ENCODE measurements at regions not wholly inside any gene's neighbourhood (a gene's known extent, or its start where the extent isn't known, plus 50 kb on each side); places are given as distances from the start of the nearest gene placed in this dataset.
"Not testable (repeated sequence)": the region's sequence is repeated elsewhere in the genome, so short reads cannot be mapped to it uniquely, and the experiment has no call there.

- Mint-ChIP-seq H3K4me3 (no peak overlapping the region), H3K36me3 (ENCODE audit: low read depth) (no peaks in the 10 kb centered on the region), H3K9me3 (no peaks in the 10 kb centered on the region), H3K27ac (no peak overlapping the region), H3K27me3 (ENCODE audit: insufficient read depth) (peaks cover 11% of the 10 kb centered on the region), H3K4me1 (no peaks in the 10 kb centered on the region)
- Histone ChIP-seq H3K36me3 (ENCODE audit: control insufficient read depth, insufficient read depth, low read length) (no peaks in the 10 kb centered on the region), H3K27ac (ENCODE audit: low read depth, low read length) (no peak overlapping the region), H3K4me3 (ENCODE audit: low read length) (no peak overlapping the region), H3K9me3 (ENCODE audit: control insufficient read depth, low read length) (no peaks in the 10 kb centered on the region), H3K9ac (ENCODE audit: extremely low read depth, low read length, poor library complexity, severe bottlenecking) (no peak overlapping the region), H3K4me1 (ENCODE audit: control insufficient read depth, insufficient read depth, low read length) (no peaks in the 10 kb centered on the region), H3K27me3 (ENCODE audit: control insufficient read depth, insufficient read depth, low read length, poor library complexity, severe bottlenecking) (peaks cover 12% of the 10 kb centered on the region)
- DNase-seq = no peak
- 80% methylated on average over 1 of the region's 1 CpG; no CpG with 5 or more reads in 1 of the 2 experiments for WGBS, 2 experiments (ENCODE audit: insufficient coverage in 1 of 2, insufficient read length in 1 of 2)
- no peak for TF ChIP-seq CTCF (conservative IDR thresholded peaks at IDR 0.05)
Observed at GRCh38 chr7:55261386-55261770, 103.8 kb upstream of the LANCL2 start.

GRCh38 chr7:55265328-55265727, 99.8 kb upstream of the LANCL2 start:
- H3K27me3 ChIP-seq (ENCODE audit: control insufficient read depth, insufficient read depth, low read length, poor library complexity, severe bottlenecking); H3K36me3 ChIP-seq (ENCODE audit: control insufficient read depth, insufficient read depth, low read length); H3K9ac ChIP-seq (ENCODE audit: extremely low read depth, low read length, poor library complexity, severe bottlenecking); DNase-seq; H3K4me1 Mint-ChIP-seq; H3K9me3 Mint-ChIP-seq; H3K27me3 Mint-ChIP-seq (ENCODE audit: insufficient read depth); H3K4me3 ChIP-seq (ENCODE audit: low read length); H3K27ac Mint-ChIP-seq; H3K27ac ChIP-seq (ENCODE audit: low read depth, low read length); H3K36me3 Mint-ChIP-seq (ENCODE audit: low read depth); H3K4me3 Mint-ChIP-seq; H3K9me3 ChIP-seq (ENCODE audit: control insufficient read depth, low read length); H3K4me1 ChIP-seq (ENCODE audit: control insufficient read depth, insufficient read depth, low read length): not testable (repeated sequence)
- 93 to 97% methylated on average over 5 to 8 of the region's 8 CpGs for WGBS, 2 experiments (ENCODE audit: insufficient coverage in 1 of 2, insufficient read length in 1 of 2)

GRCh38 chr7:55265836-55266642, 99.1 kb upstream of the LANCL2 start:
- H3K27ac Mint-ChIP-seq = no peak overlapping the region
- 90 to 97% methylated on average over 7 to 8 of the region's 8 CpGs for WGBS, 2 experiments (ENCODE audit: insufficient coverage in 1 of 2, insufficient read length in 1 of 2)

More at GRCh38 chr7:55265836-55266642, 99.1 kb upstream of the LANCL2 start:
- H3K36me3 Mint-ChIP-seq (ENCODE audit: low read depth) = no peaks in the 10 kb centered on the region
- no peak overlapping the region for H3K4me3 ChIP-seq (ENCODE audit: low read length)
- no peaks in the 10 kb centered on the region for H3K4me1 ChIP-seq (ENCODE audit: control insufficient read depth, insufficient read depth, low read length)
- no peak overlapping the region for H3K4me3 Mint-ChIP-seq
- no peaks in the 10 kb centered on the region for H3K36me3 ChIP-seq (ENCODE audit: control insufficient read depth, insufficient read depth, low read length)
- TF ChIP-seq CTCF (conservative IDR thresholded peaks at IDR 0.05) = no peak
- DNase-seq = no peak
- no peaks in the 10 kb centered on the region for H3K27me3 ChIP-seq (ENCODE audit: control insufficient read depth, insufficient read depth, low read length, poor library complexity, severe bottlenecking)
- H3K9ac ChIP-seq (ENCODE audit: extremely low read depth, low read length, poor library complexity, severe bottlenecking) = no peak overlapping the region
- no peak overlapping the region for H3K27ac ChIP-seq (ENCODE audit: low read depth, low read length)
- peaks cover 2% of the 10 kb centered on the region for H3K27me3 Mint-ChIP-seq (ENCODE audit: insufficient read depth)
- H3K9me3 ChIP-seq (ENCODE audit: control insufficient read depth, low read length) = no peaks in the 10 kb centered on the region
- H3K9me3 Mint-ChIP-seq = no peaks in the 10 kb centered on the region
- H3K4me1 Mint-ChIP-seq = no peaks in the 10 kb centered on the region
